ENCODE measurements at regions not wholly inside any gene's neighbourhood (a gene's known extent, or its start where the extent isn't known, plus 50 kb on each side); places are given as distances from the start of the nearest gene placed in this dataset.

GRCh38 chr2:16939771-16940170 lies 274.1 kb upstream of the CYRIA start:
- Histone ChIP-seq H4K5ac (ENCODE audit: low read length) (no peak overlapping the region), H3K79me1 (ENCODE audit: low read length) (no peaks in the 10 kb centered on the region), H3K36me3 (ENCODE audit: control insufficient read depth, insufficient read depth, low read length) (no peaks in the 10 kb centered on the region), H2BK120ac (ENCODE audit: low read depth, low read length) (no peak overlapping the region), H3K4me2 (ENCODE audit: low read length) (no peak overlapping the region), H3K23ac (ENCODE audit: low read length) (no peak overlapping the region), H3K9ac (ENCODE audit: low read length) (no peak overlapping the region), H2BK15ac (replicated peaks; ENCODE audit: low read depth) (no peak overlapping the region), H4K8ac (ENCODE audit: low read depth, low read length) (no peak overlapping the region), H3K27me3 (ENCODE audit: insufficient read depth, low read length, poor library complexity) (no peaks in the 10 kb centered on the region), H3K4me1 (ENCODE audit: control insufficient read depth, low read depth, low read length) (no peaks in the 10 kb centered on the region), H3K4me3 (ENCODE audit: low read length) (no peak overlapping the region), H3K56ac (ENCODE audit: low read length) (no peak overlapping the region), H2AK5ac (ENCODE audit: low read length) (no peak overlapping the region), H3K4ac (ENCODE audit: low read depth, low read length) (no peak overlapping the region), H3K18ac (ENCODE audit: low read length) (no peak overlapping the region), H2BK5ac (ENCODE audit: low read length) (no peak overlapping the region), H3K79me2 (ENCODE audit: control insufficient read depth, insufficient read depth, low read length) (no peaks in the 10 kb centered on the region), H3K27ac (ENCODE audit: low read depth, low read length) (no peak overlapping the region)
- no peak for DNase-seq
- WGBS (ENCODE audit: extremely low coverage, insufficient coverage, low lambda C conversion rate): no CpG with 5 or more reads among the region's 1 CpG

GRCh38 chr2:16933355-16933754 lies 267.7 kb upstream of the CYRIA start:
- Histone ChIP-seq H3K9ac (ENCODE audit: low read length) (no peak overlapping the region), H3K18ac (ENCODE audit: low read length) (no peak overlapping the region), H3K27ac (ENCODE audit: low read depth, low read length) (no peak overlapping the region), H2BK15ac (replicated peaks; ENCODE audit: low read depth) (no peak overlapping the region), H3K4ac (ENCODE audit: low read depth, low read length) (no peak overlapping the region), H2AK5ac (ENCODE audit: low read length) (no peak overlapping the region), H3K4me3 (ENCODE audit: low read length) (no peak overlapping the region), H3K27me3 (ENCODE audit: insufficient read depth, low read length, poor library complexity) (no peaks in the 10 kb centered on the region), H4K5ac (ENCODE audit: low read length) (no peak overlapping the region), H2BK5ac (ENCODE audit: low read length) (no peak overlapping the region), H3K79me1 (ENCODE audit: low read length) (no peaks in the 10 kb centered on the region), H3K23ac (ENCODE audit: low read length) (no peak overlapping the region), H3K56ac (ENCODE audit: low read length) (no peak overlapping the region), H4K8ac (ENCODE audit: low read depth, low read length) (no peak overlapping the region), H3K4me1 (ENCODE audit: control insufficient read depth, low read depth, low read length) (peaks cover 5% of the 10 kb centered on the region), H3K79me2 (ENCODE audit: control insufficient read depth, insufficient read depth, low read length) (no peaks in the 10 kb centered on the region), H2BK120ac (ENCODE audit: low read depth, low read length) (no peak overlapping the region), H3K4me2 (ENCODE audit: low read length) (no peak overlapping the region), H3K36me3 (ENCODE audit: control insufficient read depth, insufficient read depth, low read length) (no peaks in the 10 kb centered on the region)
- no CpG with 5 or more reads among the region's 4 CpGs for WGBS (ENCODE audit: extremely low coverage, insufficient coverage, low lambda C conversion rate)
- DNase-seq: no peak

- Histone ChIP-seq H3K27me3 (ENCODE audit: insufficient read depth, low read length, poor library complexity) (no peaks in the 10 kb centered on the region), H3K4me2 (ENCODE audit: low read length) (no peak overlapping the region), H3K23ac (ENCODE audit: low read length) (no peak overlapping the region), H3K79me1 (ENCODE audit: low read length) (no peaks in the 10 kb centered on the region), H2AK5ac (ENCODE audit: low read length) (no peak overlapping the region), H3K4me1 (ENCODE audit: control insufficient read depth, low read depth, low read length) (peaks cover 5% of the 10 kb centered on the region), H3K79me2 (ENCODE audit: control insufficient read depth, insufficient read depth, low read length) (no peaks in the 10 kb centered on the region), H3K56ac (ENCODE audit: low read length) (no peak overlapping the region), H3K9ac (ENCODE audit: low read length) (no peak overlapping the region), H3K27ac (ENCODE audit: low read depth, low read length) (no peak overlapping the region), H3K18ac (ENCODE audit: low read length) (no peak overlapping the region), H4K5ac (ENCODE audit: low read length) (no peak overlapping the region), H2BK15ac (replicated peaks; ENCODE audit: low read depth) (no peak overlapping the region), H3K4me3 (ENCODE audit: low read length) (no peak overlapping the region), H3K4ac (ENCODE audit: low read depth, low read length) (no peak overlapping the region), H4K8ac (ENCODE audit: low read depth, low read length) (no peak overlapping the region), H2BK120ac (ENCODE audit: low read depth, low read length) (no peak overlapping the region), H2BK5ac (ENCODE audit: low read length) (no peak overlapping the region), H3K36me3 (ENCODE audit: control insufficient read depth, insufficient read depth, low read length) (no peaks in the 10 kb centered on the region)
- DNase-seq: no peak
- no CpG with 5 or more reads among the region's 3 CpGs for WGBS (ENCODE audit: extremely low coverage, insufficient coverage, low lambda C conversion rate)
Observed at GRCh38 chr2:16932826-16933225, 267.2 kb upstream of the CYRIA start.

- Histone ChIP-seq H3K4ac (ENCODE audit: low read depth, low read length) (no peak overlapping the region), H2BK120ac (ENCODE audit: low read depth, low read length) (no peak overlapping the region), H2BK15ac (replicated peaks; ENCODE audit: low read depth) (no peak overlapping the region), H3K79me1 (ENCODE audit: low read length) (no peaks in the 10 kb centered on the region), H4K8ac (ENCODE audit: low read depth, low read length) (no peak overlapping the region), H3K36me3 (ENCODE audit: control insufficient read depth, insufficient read depth, low read length) (no peaks in the 10 kb centered on the region), H3K23ac (ENCODE audit: low read length) (no peak overlapping the region), H4K5ac (ENCODE audit: low read length) (no peak overlapping the region), H3K4me2 (ENCODE audit: low read length) (no peak overlapping the region), H3K4me1 (ENCODE audit: control insufficient read depth, low read depth, low read length) (peaks cover 5% of the 10 kb centered on the region), H2AK5ac (ENCODE audit: low read length) (no peak overlapping the region), H3K27me3 (ENCODE audit: insufficient read depth, low read length, poor library complexity) (no peaks in the 10 kb centered on the region), H3K9ac (ENCODE audit: low read length) (no peak overlapping the region), H3K4me3 (ENCODE audit: low read length) (no peak overlapping the region), H2BK5ac (ENCODE audit: low read length) (no peak overlapping the region), H3K18ac (ENCODE audit: low read length) (no peak overlapping the region), H3K79me2 (ENCODE audit: control insufficient read depth, insufficient read depth, low read length) (no peaks in the 10 kb centered on the region), H3K56ac (ENCODE audit: low read length) (peak overlapping the region; percentile 10), H3K27ac (ENCODE audit: low read depth, low read length) (no peak overlapping the region)
- DNase-seq: peak; percentile 50
- WGBS (ENCODE audit: extremely low coverage, insufficient coverage, low lambda C conversion rate): no CpG with 5 or more reads among the region's 4 CpGs
Observed at GRCh38 chr2:16931441-16931840, 265.8 kb upstream of the CYRIA start.

- no peaks in the 10 kb centered on the region for H3K27me3 ChIP-seq (ENCODE audit: insufficient read depth, low read length, poor library complexity)
- H3K4me1 ChIP-seq (ENCODE audit: control insufficient read depth, low read depth, low read length): peaks cover 5% of the 10 kb centered on the region
- no peak overlapping the region for H2AK5ac ChIP-seq (ENCODE audit: low read length)
- no peak overlapping the region for H3K4me2 ChIP-seq (ENCODE audit: low read length)
- no peak overlapping the region for H3K23ac ChIP-seq (ENCODE audit: low read length)
- H3K79me1 ChIP-seq (ENCODE audit: low read length): no peaks in the 10 kb centered on the region
- DNase-seq: no peak
- no peaks in the 10 kb centered on the region for H3K79me2 ChIP-seq (ENCODE audit: control insufficient read depth, insufficient read depth, low read length)
- H3K56ac ChIP-seq (ENCODE audit: low read length): no peak overlapping the region
- H2BK15ac ChIP-seq (replicated peaks; ENCODE audit: low read depth): no peak overlapping the region
- no peak overlapping the region for H2BK5ac ChIP-seq (ENCODE audit: low read length)
- no peak overlapping the region for H3K4ac ChIP-seq (ENCODE audit: low read depth, low read length)
- H4K5ac ChIP-seq (ENCODE audit: low read length): no peak overlapping the region
- H4K8ac ChIP-seq (ENCODE audit: low read depth, low read length): no peak overlapping the region
- no peak overlapping the region for H3K18ac ChIP-seq (ENCODE audit: low read length)
- H3K36me3 ChIP-seq (ENCODE audit: control insufficient read depth, insufficient read depth, low read length): no peaks in the 10 kb centered on the region
- no peak overlapping the region for H3K9ac ChIP-seq (ENCODE audit: low read length)
- no peak overlapping the region for H3K27ac ChIP-seq (ENCODE audit: low read depth, low read length)
- no peak overlapping the region for H3K4me3 ChIP-seq (ENCODE audit: low read length)
- H2BK120ac ChIP-seq (ENCODE audit: low read depth, low read length): no peak overlapping the region
- no CpG with 5 or more reads among the region's 1 CpG for WGBS (ENCODE audit: extremely low coverage, insufficient coverage, low lambda C conversion rate)
Observed at GRCh38 chr2:16927398-16927797, 261.8 kb upstream of the CYRIA start.

- Histone ChIP-seq H3K36me3 (ENCODE audit: control insufficient read depth, insufficient read depth, low read length) (no peaks in the 10 kb centered on the region), H2BK15ac (replicated peaks; ENCODE audit: low read depth) (no peak overlapping the region), H2BK5ac (ENCODE audit: low read length) (no peak overlapping the region), H3K79me2 (ENCODE audit: control insufficient read depth, insufficient read depth, low read length) (no peaks in the 10 kb centered on the region), H3K4me3 (ENCODE audit: low read length) (no peak overlapping the region), H4K5ac (ENCODE audit: low read length) (no peak overlapping the region), H4K8ac (ENCODE audit: low read depth, low read length) (no peak overlapping the region), H2AK5ac (ENCODE audit: low read length) (no peak overlapping the region), H3K79me1 (ENCODE audit: low read length) (no peaks in the 10 kb centered on the region), H3K23ac (ENCODE audit: low read length) (no peak overlapping the region), H3K4me1 (ENCODE audit: control insufficient read depth, low read depth, low read length) (no peaks in the 10 kb centered on the region), H3K4me2 (ENCODE audit: low read length) (no peak overlapping the region), H3K56ac (ENCODE audit: low read length) (no peak overlapping the region), H3K9ac (ENCODE audit: low read length) (no peak overlapping the region), H3K18ac (ENCODE audit: low read length) (no peak overlapping the region), H3K27ac (ENCODE audit: low read depth, low read length) (no peak overlapping the region), H3K27me3 (ENCODE audit: insufficient read depth, low read length, poor library complexity) (no peaks in the 10 kb centered on the region), H2BK120ac (ENCODE audit: low read depth, low read length) (no peak overlapping the region), H3K4ac (ENCODE audit: low read depth, low read length) (no peak overlapping the region)
- DNase-seq: no peak
- WGBS (ENCODE audit: extremely low coverage, insufficient coverage, low lambda C conversion rate): no CpG with 5 or more reads among the region's 2 CpGs
Observed at GRCh38 chr2:16925145-16925544, 259.5 kb upstream of the CYRIA start.

All from mesendoderm (in vitro differentiated cells).